HG03095 (cell line): ENCODE measurements at regions not wholly inside any gene's neighbourhood (a gene's known extent, or its start where the extent isn't known, plus 50 kb on each side); places are given as distances from the start of the nearest gene placed in this dataset.
"Not testable (repeated sequence)": the region's sequence is repeated elsewhere in the genome, so short reads cannot be mapped to it uniquely, and the experiment has no call there.

Experiments used
- ATAC-seq: cut with Tn5 transposase; IDR thresholded peaks from one replicate; pipeline ENCODE4 v1.9.1; 2021; ENCODE audit warnings: moderate library complexity; ENCODE audit not compliant: unreplicated experiment

- ATAC-seq: no peak
Observed at GRCh38 chr7:69283421-69283820, 314.9 kb upstream of the AUTS2 start.

DNA sequence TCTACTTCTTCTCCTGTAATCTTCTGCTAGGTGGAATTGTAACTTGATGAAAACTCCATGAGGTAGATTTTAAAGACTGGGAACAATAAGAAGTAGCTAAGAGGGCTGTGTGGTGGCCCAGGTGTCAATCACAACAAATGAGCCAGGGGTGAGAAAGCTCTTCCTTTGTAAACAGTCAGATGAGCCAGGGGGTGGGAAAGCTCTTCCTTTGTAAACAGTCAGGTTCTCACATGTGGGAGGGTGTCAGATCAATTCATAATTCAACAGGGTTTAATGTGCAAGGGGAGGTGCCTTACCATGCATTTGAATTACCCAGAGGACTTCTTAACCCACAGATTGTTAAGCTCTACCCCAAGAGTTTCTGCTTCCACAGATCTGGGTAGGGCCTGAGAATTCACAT lies 312.4 kb upstream of the AUTS2 start:
- ATAC-seq: no peak

- ATAC-seq: no peak
Observed at GRCh38 chr7:69295977-69296376, 302.3 kb upstream of the AUTS2 start.

- ATAC-seq: no peak
Observed at GRCh38 chr7:69301253-69301652, 297.0 kb upstream of the AUTS2 start.

DNA sequence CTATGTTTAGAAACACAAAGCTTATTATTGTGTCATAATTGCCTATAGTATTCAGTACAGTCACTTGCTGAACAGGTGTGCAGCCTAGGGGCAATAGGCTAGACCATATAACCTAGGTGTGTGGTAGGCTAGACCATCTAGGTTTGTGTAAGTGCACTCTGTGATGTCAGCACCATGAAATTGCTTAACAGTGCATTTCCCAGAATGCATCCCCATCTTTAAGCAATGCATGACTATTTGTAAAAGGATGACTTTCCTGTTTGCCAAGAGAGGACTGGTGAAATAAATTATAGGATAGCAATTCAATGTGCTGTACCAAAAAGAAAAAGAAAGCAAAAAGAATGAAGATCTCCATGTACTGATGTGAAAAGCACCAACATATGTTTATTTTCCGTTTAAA lies 288.7 kb upstream of the AUTS2 start:
- no peak for ATAC-seq

GRCh38 chr7:69311489-69311888 lies 286.8 kb upstream of the AUTS2 start:
- no peak for ATAC-seq

DNA sequence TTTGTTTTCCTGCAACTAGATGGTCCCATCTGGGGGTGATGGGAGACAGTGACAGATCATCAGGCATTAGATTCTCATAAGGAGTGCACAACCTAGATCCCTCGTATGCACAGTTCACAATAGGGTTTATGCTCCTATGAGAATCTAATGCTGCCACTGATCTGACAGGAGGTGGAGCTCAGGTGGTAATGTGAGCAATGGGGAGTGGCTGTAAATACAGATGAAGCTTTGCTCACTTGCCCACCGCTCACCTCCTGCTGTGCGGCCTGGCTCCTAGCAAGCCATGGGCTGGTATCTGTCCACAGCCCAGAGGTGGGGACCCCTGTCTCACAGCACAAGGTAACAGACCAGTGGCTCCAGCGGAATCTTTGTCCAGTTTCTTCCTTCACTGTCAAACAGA lies 284.4 kb upstream of the AUTS2 start:
- not testable (repeated sequence) for ATAC-seq

GRCh38 chr7:69318794-69319193 lies 279.5 kb upstream of the AUTS2 start:
- no peak for ATAC-seq

DNA sequence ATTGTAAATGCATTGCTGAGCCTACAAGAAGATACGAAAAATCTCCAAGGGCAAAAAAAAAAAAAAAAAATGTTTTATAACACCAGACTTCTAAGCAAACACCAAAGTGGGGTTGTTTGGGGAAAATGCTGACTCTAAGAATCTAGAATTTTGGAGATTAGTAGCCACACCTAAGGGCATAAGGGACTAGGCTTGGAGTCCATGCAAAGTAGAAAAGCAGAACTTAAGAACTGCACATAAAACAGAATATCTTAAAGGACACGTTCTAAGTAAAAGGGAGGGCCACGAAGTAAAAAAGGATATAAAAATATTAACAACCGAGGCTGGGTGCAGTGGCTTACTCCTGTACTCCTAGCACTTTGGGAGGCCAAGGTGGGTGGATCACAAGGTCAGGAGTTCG lies 269.8 kb upstream of the AUTS2 start:
- no peak for ATAC-seq

DNA sequence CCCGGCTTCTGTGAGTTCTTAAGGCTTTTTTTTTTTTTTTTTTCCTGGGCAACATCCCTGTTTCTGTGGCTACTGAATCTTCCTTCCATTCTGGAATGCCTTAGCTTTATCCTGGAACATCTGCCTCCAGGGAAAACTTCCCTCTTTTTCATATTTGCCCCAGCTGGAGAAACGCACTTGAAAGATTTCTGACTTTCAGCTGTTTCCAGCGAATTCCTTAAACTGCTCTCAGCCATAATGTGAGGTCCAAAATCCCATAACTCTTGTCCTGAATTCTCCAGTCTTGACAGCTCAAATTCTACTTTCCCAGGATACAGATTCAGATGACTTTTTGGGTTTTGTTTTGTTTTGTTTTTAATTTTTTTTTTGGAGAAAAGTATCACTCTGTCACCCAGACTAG lies 263.6 kb upstream of the AUTS2 start:
- no peak for ATAC-seq

DNA sequence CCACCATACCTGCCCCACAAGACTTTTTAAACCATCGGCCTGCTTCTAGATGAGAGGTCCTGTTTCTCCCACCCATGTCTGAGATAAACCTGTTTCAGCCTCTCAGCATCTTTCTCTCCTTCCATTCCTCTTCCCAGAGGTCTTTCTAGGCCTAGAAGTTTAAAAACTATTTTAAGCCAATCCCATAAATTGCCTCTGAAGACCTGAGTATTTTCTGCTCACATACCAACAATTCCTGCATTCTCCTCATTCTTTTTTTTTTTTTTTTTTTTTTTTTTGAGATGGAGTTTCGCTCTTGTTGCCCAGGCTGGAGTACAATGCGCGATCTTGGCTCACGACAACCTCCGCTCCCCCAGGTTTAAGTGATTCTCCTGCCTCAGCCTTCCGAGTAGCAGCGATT lies 262.9 kb upstream of the AUTS2 start:
- no peak for ATAC-seq

- no peak for ATAC-seq
Observed at GRCh38 chr7:69336976-69337375, 261.3 kb upstream of the AUTS2 start.

DNA sequence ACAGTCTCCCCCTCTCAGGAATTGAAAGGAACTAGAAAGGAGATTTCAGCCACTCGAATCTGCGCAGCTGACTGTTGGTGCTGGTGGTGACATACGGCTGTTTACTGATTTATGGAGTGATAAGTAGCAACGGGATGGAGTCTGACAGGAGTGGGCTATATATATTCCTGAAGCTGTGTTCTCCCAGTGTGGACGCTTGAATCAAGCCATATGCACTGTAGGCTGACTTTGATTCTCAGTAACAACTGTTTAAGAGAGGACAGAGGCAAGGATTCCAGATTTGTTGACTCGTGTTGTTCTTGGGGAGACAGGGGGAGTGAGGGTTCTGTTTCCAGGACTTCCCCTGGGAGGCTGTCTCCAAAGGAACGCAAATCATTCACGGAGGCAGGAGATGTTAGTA lies 260.1 kb upstream of the AUTS2 start:
- ATAC-seq: no peak

- ATAC-seq: no peak
Observed at GRCh38 chr7:69341288-69341687, 257.0 kb upstream of the AUTS2 start.

DNA sequence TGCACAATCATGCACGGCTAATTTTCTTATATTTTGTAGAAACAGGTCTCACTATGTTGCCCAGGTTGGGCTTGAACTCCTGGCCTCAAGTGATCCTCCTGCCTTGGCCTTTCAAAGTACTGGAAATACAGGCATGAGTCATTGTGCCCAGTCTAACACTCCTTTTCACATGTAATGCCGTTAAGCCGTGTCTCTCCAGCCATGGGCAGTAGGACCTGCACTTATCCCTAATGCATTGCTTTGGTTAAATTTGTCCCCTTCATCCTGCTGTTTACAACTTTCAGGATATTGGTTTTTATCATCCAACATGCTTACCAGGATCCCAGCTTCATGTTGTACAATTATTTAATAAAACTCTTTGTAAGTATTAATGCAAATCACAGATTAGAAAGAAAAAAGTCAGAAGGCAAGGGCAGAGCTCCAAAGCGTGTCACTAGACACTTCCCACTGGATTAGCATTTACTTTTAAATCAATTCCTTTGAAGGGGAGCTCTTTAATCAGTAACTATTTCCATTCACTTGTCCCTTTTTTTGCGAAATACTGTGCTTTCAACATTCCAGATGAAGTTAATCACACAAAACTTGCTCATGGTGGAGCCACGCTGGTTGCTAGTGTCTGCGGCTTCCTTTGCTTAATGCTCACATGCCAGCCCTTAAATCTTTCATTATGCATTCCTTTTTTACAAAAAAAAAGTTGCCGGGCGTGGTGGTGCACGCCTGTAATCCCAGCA lies 256.0 kb upstream of the AUTS2 start:
- ATAC-seq: no peak

DNA sequence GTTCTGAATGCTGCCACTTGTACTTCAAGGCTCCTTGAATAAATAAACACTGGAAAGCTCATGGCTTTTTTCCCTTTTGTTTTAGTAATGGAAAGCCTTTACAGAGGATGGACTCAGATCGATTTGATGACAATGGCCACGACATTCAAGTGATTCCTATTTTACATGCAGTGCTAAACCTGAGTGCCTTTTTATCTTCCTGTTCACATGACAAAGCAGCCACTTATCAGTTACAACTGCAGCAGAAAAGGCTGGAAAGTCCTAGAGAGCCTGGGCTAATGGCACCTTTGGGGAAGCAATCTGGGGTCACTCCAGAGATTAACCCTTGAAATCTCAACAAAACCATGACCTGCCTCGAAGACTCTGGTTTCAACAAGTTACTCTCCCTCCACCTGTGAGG lies 249.0 kb upstream of the AUTS2 start:
- ATAC-seq: no peak

GRCh38 chr7:69358163-69358821 lies 240.0 kb upstream of the AUTS2 start:
- no peak for ATAC-seq

DNA sequence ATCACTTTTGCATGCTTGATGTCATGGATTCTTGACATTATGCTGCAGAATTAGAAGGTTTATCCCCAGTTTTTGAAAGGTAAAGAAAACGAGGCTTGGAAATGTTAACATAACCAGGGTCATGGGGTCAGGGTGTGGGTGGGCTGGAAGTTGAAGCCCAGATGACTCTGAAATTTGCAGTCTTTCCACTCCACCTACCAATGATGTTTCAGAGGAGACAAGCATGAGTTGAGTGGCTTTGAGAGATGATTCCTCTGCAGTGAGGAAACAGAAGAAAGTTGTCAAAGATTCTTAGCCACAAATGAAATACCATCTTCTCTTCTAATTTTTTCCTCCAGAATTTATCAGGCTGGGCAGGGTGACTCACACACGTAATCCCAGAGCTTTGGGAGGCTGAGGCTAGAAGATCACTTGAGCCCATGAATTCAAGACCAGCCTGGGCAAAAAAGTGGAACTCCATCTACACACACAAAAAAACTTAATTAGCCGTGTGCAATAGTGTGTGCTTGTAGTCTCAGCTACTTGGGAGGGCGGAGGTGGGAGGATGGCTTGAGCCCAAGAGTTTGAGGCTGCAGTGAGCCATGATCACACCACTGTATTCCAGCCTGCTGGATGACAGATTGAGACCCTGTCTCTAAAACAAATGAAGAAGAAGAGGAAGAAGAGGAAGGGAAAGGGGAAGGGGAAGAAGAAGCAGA lies 239.1 kb upstream of the AUTS2 start:
- ATAC-seq: no peak

DNA sequence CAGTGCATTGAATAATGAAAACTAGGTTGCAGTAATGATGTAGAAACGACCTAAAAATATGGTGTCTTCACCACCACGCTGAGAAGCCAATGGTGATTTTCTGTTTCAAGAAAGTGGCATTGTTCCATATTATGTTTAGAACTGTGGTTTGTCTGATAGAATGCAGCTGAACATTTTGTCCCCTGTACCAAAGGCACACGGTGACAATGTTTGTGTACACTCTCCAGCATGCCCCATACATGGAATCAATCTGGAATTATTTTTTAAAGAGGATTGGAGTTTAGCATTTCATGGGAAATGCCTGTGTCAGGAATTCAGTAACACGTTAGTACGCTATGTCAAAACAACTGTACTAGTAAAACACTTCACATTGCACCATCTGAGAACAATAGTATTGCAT lies 237.4 kb upstream of the AUTS2 start:
- no peak for ATAC-seq

DNA sequence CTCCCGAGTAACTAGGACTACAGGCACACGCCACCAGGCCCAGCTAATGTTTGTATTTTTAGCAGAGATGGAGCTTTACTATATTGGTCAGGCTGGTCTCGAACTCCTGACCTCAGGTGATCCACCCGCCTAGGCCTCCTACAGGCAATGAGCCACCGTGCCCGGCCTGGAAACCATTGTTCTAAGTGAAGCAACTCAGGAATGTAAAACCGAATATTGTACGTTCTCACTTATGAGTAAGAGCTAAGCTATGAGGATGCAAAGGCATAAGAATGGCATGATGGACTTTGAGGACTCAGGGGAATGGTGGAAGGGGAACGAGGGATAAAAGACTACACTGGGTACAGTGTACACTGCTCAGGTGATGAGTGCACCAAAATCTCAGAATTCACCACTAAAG lies 235.1 kb upstream of the AUTS2 start:
- ATAC-seq: no peak

GRCh38 chr7:69364813-69365643 lies 233.2 kb upstream of the AUTS2 start:
- no peak for ATAC-seq
